ENCODE measurements at regions not wholly inside any gene's neighbourhood (a gene's known extent, or its start where the extent isn't known, plus 50 kb on each side); places are given as distances from the start of the nearest gene placed in this dataset.

GRCh38 chr2:185417111-185417510, 321.5 kb upstream of the FSIP2 start:
- TF ChIP-seq CTCF (IDR thresholded peaks at IDR 0.05) (no peak), POLR2A (IDR thresholded peaks at IDR 0.05) (no peak), EP300 (IDR thresholded peaks at IDR 0.05) (no peak), POLR2AphosphoS5 (IDR thresholded peaks at IDR 0.05) (no peak)
